HG03432 (cell line): ENCODE measurements at regions not wholly inside any gene's neighbourhood (a gene's known extent, or its start where the extent isn't known, plus 50 kb on each side); places are given as distances from the start of the nearest gene placed in this dataset.

Experiments
- ATAC-seq: cut with Tn5 transposase; IDR thresholded peaks from one replicate; pipeline ENCODE4 v1.9.1; 2021; ENCODE audit warnings: mild to moderate bottlenecking, moderate library complexity; ENCODE audit not compliant: unreplicated experiment

GRCh38 chr4:1543561-1543960, 137.3 kb upstream of the NKX1-1 start:
- no peak for ATAC-seq

- no peak for ATAC-seq
Observed at GRCh38 chr4:1542516-1543320, 136.5 kb upstream of the NKX1-1 start.

GRCh38 chr4:1542226-1542490, 135.9 kb upstream of the NKX1-1 start:
- ATAC-seq: no peak

- no peak for ATAC-seq
Observed at GRCh38 chr4:1541449-1542225, 135.4 kb upstream of the NKX1-1 start.

- ATAC-seq: no peak
Observed at GRCh38 chr4:1540601-1541375, 134.5 kb upstream of the NKX1-1 start.

- ATAC-seq: no peak
Observed at GRCh38 chr4:1539859-1540600, 133.8 kb upstream of the NKX1-1 start.

GRCh38 chr4:1538941-1539772, 132.9 kb upstream of the NKX1-1 start:
- ATAC-seq: no peak

- no peak for ATAC-seq
Observed at GRCh38 chr4:1538096-1538410, 131.8 kb upstream of the NKX1-1 start.

- ATAC-seq: no peak
Observed at GRCh38 chr4:1537410-1538095, 131.3 kb upstream of the NKX1-1 start.

GRCh38 chr4:1536579-1537409, 130.6 kb upstream of the NKX1-1 start:
- no peak for ATAC-seq

- no peak for ATAC-seq
Observed at GRCh38 chr4:1535926-1536578, 129.8 kb upstream of the NKX1-1 start.

- no peak for ATAC-seq
Observed at GRCh38 chr4:1534876-1535526, 128.8 kb upstream of the NKX1-1 start.

- no peak for ATAC-seq
Observed at GRCh38 chr4:1534095-1534872, 128.0 kb upstream of the NKX1-1 start.

- ATAC-seq: no peak
Observed at GRCh38 chr4:1533501-1534064, 127.3 kb upstream of the NKX1-1 start.

GRCh38 chr4:1532549-1533395, 126.5 kb upstream of the NKX1-1 start:
- ATAC-seq: no peak
